ENCODE measurements at regions not wholly inside any gene's neighbourhood (a gene's known extent, or its start where the extent isn't known, plus 50 kb on each side); places are given as distances from the start of the nearest gene placed in this dataset.

- Histone ChIP-seq H3K4me1 (peaks cover 4 to 9% of the 10 kb centered on the region in 2 donors), H3K36me3 (no peaks in the 10 kb centered on the region), H3K4me3 (no peak overlapping the region), H3K27ac (no peak overlapping the region), H3K27me3 (no peaks in the 10 kb centered on the region), H3K9me3 (no peaks in the 10 kb centered on the region)
- DNase-seq = no peak
- intact Hi-C loops (cut with DNase I; ENCODE audit: low total_unique reads) = no loop called here
- TF ChIP-seq POLR2A (IDR thresholded peaks at IDR 0.05) (no peak), CTCF (IDR thresholded peaks at IDR 0.05) (no peak)
Observed at GRCh38 chr1:222046684-222047263, 304.9 kb upstream of the DUSP10 start.

- DNase-seq = no peak
- intact Hi-C loops (cut with DNase I; ENCODE audit: low total_unique reads) = no loop called here
- TF ChIP-seq POLR2A (IDR thresholded peaks at IDR 0.05) (no peak), CTCF (IDR thresholded peaks at IDR 0.05) (no peak)
Observed at GRCh38 chr1:222045786-222046185, 303.9 kb upstream of the DUSP10 start.

GRCh38 chr1:222045236-222045635, 303.3 kb upstream of the DUSP10 start:
- TF ChIP-seq CTCF (IDR thresholded peaks at IDR 0.05) (no peak), POLR2A (IDR thresholded peaks at IDR 0.05) (no peak)
- Histone ChIP-seq H3K27ac (no peak overlapping the region), H3K9me3 (no peaks in the 10 kb centered on the region), H3K27me3 (no peaks in the 10 kb centered on the region), H3K4me3 (no peak overlapping the region), H3K4me1 (peaks cover 4 to 9% of the 10 kb centered on the region in 2 donors), H3K36me3 (no peaks in the 10 kb centered on the region)
- intact Hi-C loops (cut with DNase I; ENCODE audit: low total_unique reads) = no loop called here
- DNase-seq = no peak

More at GRCh38 chr1:222045786-222046185, 303.9 kb upstream of the DUSP10 start:
- Histone ChIP-seq H3K4me1 (peaks cover 4 to 9% of the 10 kb centered on the region in 2 donors), H3K4me3 (no peak overlapping the region), H3K27me3 (no peaks in the 10 kb centered on the region), H3K9me3 (no peaks in the 10 kb centered on the region), H3K36me3 (no peaks in the 10 kb centered on the region), H3K27ac (no peak overlapping the region)

GRCh38 chr1:222043444-222044292, 301.8 kb upstream of the DUSP10 start:
- Histone ChIP-seq H3K4me3 (no peak overlapping the region), H3K27me3 (no peaks in the 10 kb centered on the region), H3K36me3 (no peaks in the 10 kb centered on the region), H3K4me1 (peaks cover 4 to 9% of the 10 kb centered on the region in 2 donors), H3K9me3 (no peaks in the 10 kb centered on the region), H3K27ac (peak overlapping the region; percentile 68 to 75)
- TF ChIP-seq CTCF (IDR thresholded peaks at IDR 0.05) = no peak
- no peak for TF ChIP-seq POLR2A (IDR thresholded peaks at IDR 0.05)
- intact Hi-C loops (cut with DNase I; ENCODE audit: low total_unique reads) = no loop called here
- peak in 1 of 2 donors; percentile 56 for DNase-seq

GRCh38 chr1:222042120-222042519, 300.2 kb upstream of the DUSP10 start:
- TF ChIP-seq POLR2A (IDR thresholded peaks at IDR 0.05) (no peak), CTCF (IDR thresholded peaks at IDR 0.05) (no peak)
- intact Hi-C loops (cut with DNase I; ENCODE audit: low total_unique reads) = no loop called here

More at GRCh38 chr1:222042120-222042519, 300.2 kb upstream of the DUSP10 start:
- Histone ChIP-seq H3K27ac (no peak overlapping the region), H3K9me3 (no peaks in the 10 kb centered on the region), H3K36me3 (no peaks in the 10 kb centered on the region), H3K4me3 (no peak overlapping the region), H3K4me1 (peaks cover 4 to 9% of the 10 kb centered on the region in 2 donors), H3K27me3 (no peaks in the 10 kb centered on the region)
- DNase-seq = no peak

Data from uterus (tissue), 3 donors.